GM19455 (cell line): ENCODE measurements at regions not wholly inside any gene's neighbourhood (a gene's known extent, or its start where the extent isn't known, plus 50 kb on each side); places are given as distances from the start of the nearest gene placed in this dataset.

Experiments
- ATAC-seq: cut with Tn5 transposase; IDR thresholded peaks from one replicate; pipeline ENCODE4 v1.9.1; 2021; ENCODE audit not compliant: unreplicated experiment

GRCh38 chr1:117798550-117798949 lies 130.9 kb downstream of the GDAP2 start:
- ATAC-seq: no peak

- no peak for ATAC-seq
Measured at GRCh38 chr1:117802531-117803257, 126.7 kb downstream of the GDAP2 start.

DNA sequence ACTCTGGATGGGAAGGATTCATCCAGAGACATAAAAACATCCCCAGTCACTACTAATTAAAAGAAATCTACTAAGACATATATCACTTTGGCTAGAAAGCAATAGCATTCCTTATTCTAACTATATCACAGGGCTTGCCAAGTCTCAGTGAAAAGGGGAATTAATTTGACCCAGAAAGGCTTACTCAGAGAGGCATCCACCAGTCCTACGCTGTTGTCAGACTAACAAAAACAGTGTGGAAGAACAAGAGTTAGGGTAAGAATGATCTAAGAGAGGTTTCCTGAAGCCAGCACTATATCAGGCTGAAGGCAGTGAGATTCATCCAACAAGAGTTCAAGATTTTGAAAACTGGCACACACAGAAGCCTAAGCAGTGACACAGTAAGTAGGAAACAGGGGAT lies 126.1 kb downstream of the GDAP2 start:
- no peak for ATAC-seq

- no peak for ATAC-seq
Measured at GRCh38 chr1:117809764-117810163, 119.7 kb downstream of the GDAP2 start.

DNA sequence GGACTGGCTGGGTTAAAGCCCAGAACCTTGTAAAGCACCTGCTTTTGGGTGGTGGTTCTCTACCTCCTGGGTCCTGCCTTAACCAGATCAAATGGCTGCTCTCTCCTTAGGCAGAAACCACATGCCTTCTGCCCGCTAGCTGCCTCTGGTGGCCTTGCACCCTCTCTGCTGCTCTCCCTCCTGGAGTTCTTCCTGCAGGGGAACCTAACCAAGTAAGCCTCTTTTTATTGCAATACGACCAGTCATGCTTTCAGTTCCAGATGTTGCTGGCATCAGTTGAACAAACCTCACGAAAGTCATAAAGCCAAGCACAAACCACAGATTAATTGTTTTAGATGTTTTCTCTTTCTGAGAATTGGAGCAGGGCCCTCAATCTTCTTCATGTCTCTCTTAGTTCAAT lies 118.9 kb downstream of the GDAP2 start:
- ATAC-seq: no peak

- no peak for ATAC-seq
Measured at GRCh38 chr1:117812869-117813511, 116.4 kb downstream of the GDAP2 start.
